NB4 (cell line): ENCODE measurements at regions not wholly inside any gene's neighbourhood (a gene's known extent, or its start where the extent isn't known, plus 50 kb on each side); places are given as distances from the start of the nearest gene placed in this dataset.

Experiments used
- DNase-seq: peaks from one replicate; pipeline ENCODE4 v3.0.0; 2010; ENCODE audit warnings: low read depth
- H3K4me3 ChIP-seq: one replicate; pipeline ENCODE4 v1.5.1; 2011; ENCODE audit warnings: mild to moderate bottlenecking, low read depth, low read length, moderate library complexity
- CTCF ChIP-seq: IDR thresholded peaks from one replicate; pipeline ENCODE4 v1.5.1; 2012; ENCODE audit warnings: low read depth, low read length
- MYC ChIP-seq: IDR thresholded peaks from 2 replicates; pipeline ENCODE4 v1.6.1; 2011; ENCODE audit warnings: low read depth, low read length
- POLR2A ChIP-seq: IDR thresholded peaks from 2 replicates; pipeline ENCODE4 v1.6.1; 2011; ENCODE audit warnings: mild to moderate bottlenecking; ENCODE audit not compliant: insufficient read length; ENCODE audit errors: extremely low read depth
- TF ChIP-seq, protein P1 (sequence below): IDR thresholded peaks from 2 replicates; pipeline ENCODE4 v1.6.1; 2011; ENCODE audit warnings: low read depth, low read length

- H3K4me3 ChIP-seq: no peak overlapping the region
- TF ChIP-seq CTCF (no peak), MYC (no peak), POLR2A (no peak)
- TF ChIP-seq, protein P1, sequence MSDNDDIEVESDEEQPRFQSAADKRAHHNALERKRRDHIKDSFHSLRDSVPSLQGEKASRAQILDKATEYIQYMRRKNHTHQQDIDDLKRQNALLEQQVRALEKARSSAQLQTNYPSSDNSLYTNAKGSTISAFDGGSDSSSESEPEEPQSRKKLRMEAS: no peak
- no peak for DNase-seq
Observed at GRCh38 chr3:153042088-153042487, 119.9 kb upstream of the RAP2B start.

GRCh38 chr3:153043729-153044328 lies 118.2 kb upstream of the RAP2B start:
- TF ChIP-seq CTCF: no peak
- TF ChIP-seq, protein P1: no peak
- TF ChIP-seq POLR2A: no peak
- no peak for TF ChIP-seq MYC
- no peak for DNase-seq
- no peak overlapping the region for H3K4me3 ChIP-seq

GRCh38 chr3:153045150-153045549 lies 116.9 kb upstream of the RAP2B start:
- DNase-seq: no peak
- H3K4me3 ChIP-seq: no peak overlapping the region
- TF ChIP-seq CTCF (no peak), MYC (no peak), POLR2A (no peak)
- TF ChIP-seq, protein P1: no peak

GRCh38 chr3:153050978-153051377 lies 111.0 kb upstream of the RAP2B start:
- TF ChIP-seq CTCF: no peak
- H3K4me3 ChIP-seq: no peak overlapping the region
- DNase-seq: no peak

DNA sequence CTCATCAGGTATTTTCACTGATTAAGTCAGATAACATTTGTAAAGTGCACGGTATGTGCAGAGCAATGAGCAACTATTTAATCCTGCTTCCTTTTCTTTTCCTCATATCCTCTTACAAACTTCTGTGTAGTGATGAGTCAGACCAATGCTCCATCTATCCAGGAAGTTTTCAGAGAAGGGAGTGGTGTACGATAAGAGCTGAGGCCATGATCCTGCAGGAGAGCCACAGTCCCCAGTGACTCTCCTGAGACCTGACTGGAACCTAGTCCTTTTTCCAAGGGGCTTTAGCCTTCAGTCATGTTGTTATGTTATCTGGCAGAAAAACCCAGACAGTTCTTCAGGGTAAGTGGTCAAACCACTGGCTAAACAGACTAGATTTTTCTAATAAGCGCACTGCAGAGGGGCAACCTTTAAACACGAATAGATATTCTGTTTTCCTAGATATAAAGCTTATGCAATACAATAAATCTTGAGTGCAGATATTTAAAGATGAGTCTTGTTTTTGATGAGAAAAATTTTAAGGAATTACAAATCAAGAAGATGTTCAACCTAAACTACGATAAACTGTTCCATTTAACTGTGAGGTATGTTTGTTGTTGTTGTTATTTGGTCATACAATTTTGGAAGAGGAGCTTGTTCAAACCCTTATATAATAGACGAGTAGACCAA lies 110.5 kb upstream of the RAP2B start:
- DNase-seq: peak; percentile 16
- TF ChIP-seq, protein P1: no peak
- no peak for TF ChIP-seq MYC
- TF ChIP-seq CTCF: no peak
- no peak for TF ChIP-seq POLR2A
- H3K4me3 ChIP-seq: no peak overlapping the region

GRCh38 chr3:153052096-153052460 lies 109.9 kb upstream of the RAP2B start:
- no peak for TF ChIP-seq POLR2A
- TF ChIP-seq MYC: no peak
- TF ChIP-seq CTCF: no peak
- TF ChIP-seq, protein P1: no peak
- H3K4me3 ChIP-seq: no peak overlapping the region
- DNase-seq: peak; percentile 65
